ENCODE measurements at regions not wholly inside any gene's neighbourhood (a gene's known extent, or its start where the extent isn't known, plus 50 kb on each side); places are given as distances from the start of the nearest gene placed in this dataset.

GRCh38 chr12:13849456-13849855 lies 131.9 kb downstream of the GRIN2B start:
- DNase-seq (ENCODE audit: extremely low spot score, insufficient read length, low read depth) (no peak), FAIRE-seq (no peak)

GRCh38 chr12:13843841-13844240 lies 137.6 kb downstream of the GRIN2B start:
- no peak for DNase-seq (ENCODE audit: extremely low spot score, insufficient read length, low read depth)
- no peak for FAIRE-seq

- no peak for DNase-seq (ENCODE audit: extremely low spot score, insufficient read length, low read depth)
- FAIRE-seq: no peak
Observed at GRCh38 chr12:13841358-13841757, 140.0 kb downstream of the GRIN2B start.

- no peak for DNase-seq (ENCODE audit: extremely low spot score, insufficient read length, low read depth)
- FAIRE-seq: no peak
Observed at GRCh38 chr12:13839365-13840336, 141.8 kb downstream of the GRIN2B start.

- FAIRE-seq: no peak
Observed at GRCh38 chr12:13836099-13836498, 145.3 kb downstream of the GRIN2B start.

GRCh38 chr12:13835652-13836051 lies 145.8 kb downstream of the GRIN2B start:
- DNase-seq (ENCODE audit: extremely low spot score, insufficient read length, low read depth): no peak

More at GRCh38 chr12:13836099-13836498, 145.3 kb downstream of the GRIN2B start:
- DNase-seq (ENCODE audit: extremely low spot score, insufficient read length, low read depth): no peak

GRCh38 chr12:13834241-13834640 lies 147.2 kb downstream of the GRIN2B start:
- no peak for FAIRE-seq
- no peak for DNase-seq (ENCODE audit: extremely low spot score, insufficient read length, low read depth)

More at GRCh38 chr12:13835652-13836051, 145.8 kb downstream of the GRIN2B start:
- FAIRE-seq: no peak

- FAIRE-seq (no peak), DNase-seq (ENCODE audit: extremely low spot score, insufficient read length, low read depth) (no peak)
Observed at GRCh38 chr12:13817131-13817530, 164.3 kb downstream of the GRIN2B start.

- no peak for FAIRE-seq
- no peak for DNase-seq (ENCODE audit: extremely low spot score, insufficient read length, low read depth)
Observed at GRCh38 chr12:13816394-13816793, 165.0 kb downstream of the GRIN2B start.

GRCh38 chr12:13812168-13812567 lies 169.2 kb downstream of the GRIN2B start:
- FAIRE-seq (no peak), DNase-seq (ENCODE audit: extremely low spot score, insufficient read length, low read depth) (no peak)

GRCh38 chr12:13811061-13811460 lies 170.3 kb downstream of the GRIN2B start:
- DNase-seq (ENCODE audit: extremely low spot score, insufficient read length, low read depth) (no peak), FAIRE-seq (no peak)

GRCh38 chr12:13805041-13805440 lies 176.4 kb downstream of the GRIN2B start:
- FAIRE-seq: no peak
- DNase-seq (ENCODE audit: extremely low spot score, insufficient read length, low read depth): no peak

- FAIRE-seq (no peak), DNase-seq (ENCODE audit: extremely low spot score, insufficient read length, low read depth) (no peak)
Observed at GRCh38 chr12:13801543-13801942, 179.9 kb downstream of the GRIN2B start.

GRCh38 chr12:13799574-13799973 lies 181.8 kb downstream of the GRIN2B start:
- no peak for FAIRE-seq
- no peak for DNase-seq (ENCODE audit: extremely low spot score, insufficient read length, low read depth)

- FAIRE-seq (no peak), DNase-seq (ENCODE audit: extremely low spot score, insufficient read length, low read depth) (no peak)
Observed at GRCh38 chr12:13798162-13798561, 183.2 kb downstream of the GRIN2B start.

GRCh38 chr12:13794706-13795105 lies 186.7 kb downstream of the GRIN2B start:
- no peak for DNase-seq (ENCODE audit: extremely low spot score, insufficient read length, low read depth)
- FAIRE-seq: no peak

GRCh38 chr12:13790317-13790716 lies 191.1 kb downstream of the GRIN2B start:
- FAIRE-seq (no peak), DNase-seq (ENCODE audit: extremely low spot score, insufficient read length, low read depth) (no peak)

GRCh38 chr12:13788626-13789025 lies 192.8 kb downstream of the GRIN2B start:
- DNase-seq (ENCODE audit: extremely low spot score, insufficient read length, low read depth) (no peak), FAIRE-seq (no peak)

GRCh38 chr12:13786646-13787045 lies 194.8 kb downstream of the GRIN2B start:
- FAIRE-seq (no peak), DNase-seq (ENCODE audit: extremely low spot score, insufficient read length, low read depth) (no peak)

GRCh38 chr12:13784504-13784903 lies 196.9 kb downstream of the GRIN2B start:
- DNase-seq (ENCODE audit: extremely low spot score, insufficient read length, low read depth) (no peak), FAIRE-seq (no peak)

GRCh38 chr12:13780453-13780852 lies 200.9 kb downstream of the GRIN2B start:
- FAIRE-seq: no peak
- no peak for DNase-seq (ENCODE audit: extremely low spot score, insufficient read length, low read depth)

- no peak for FAIRE-seq
- DNase-seq (ENCODE audit: extremely low spot score, insufficient read length, low read depth): no peak
Observed at GRCh38 chr12:13777374-13777773, 204.0 kb downstream of the GRIN2B start.

Data from GM18507 (cell line).